ENCODE measurements at regions not wholly inside any gene's neighbourhood (a gene's known extent, or its start where the extent isn't known, plus 50 kb on each side); places are given as distances from the start of the nearest gene placed in this dataset.

DNA sequence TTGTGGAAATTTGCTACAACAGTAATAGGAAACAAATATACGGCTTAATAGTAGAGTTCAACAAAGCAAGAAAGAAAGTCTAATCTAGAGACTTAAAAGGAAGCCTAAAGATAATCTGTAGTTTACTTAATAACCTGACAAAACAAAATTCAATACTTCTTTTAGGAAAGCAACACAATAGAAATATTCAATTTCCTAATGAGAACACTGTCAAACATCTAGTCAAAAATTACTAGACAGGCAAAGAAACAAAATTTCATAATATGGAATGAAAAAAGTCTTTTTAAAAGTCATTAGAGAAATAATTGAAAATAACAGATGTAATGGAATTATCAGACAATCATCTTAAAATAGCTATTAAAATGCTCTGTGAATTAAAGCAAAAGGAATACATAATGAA, 692.5 kb upstream of the ADAMTS16 start:
- no peak for DNase-seq (ENCODE audit: low read depth in 2 of 2, low spot score in 1 of 2)

DNA sequence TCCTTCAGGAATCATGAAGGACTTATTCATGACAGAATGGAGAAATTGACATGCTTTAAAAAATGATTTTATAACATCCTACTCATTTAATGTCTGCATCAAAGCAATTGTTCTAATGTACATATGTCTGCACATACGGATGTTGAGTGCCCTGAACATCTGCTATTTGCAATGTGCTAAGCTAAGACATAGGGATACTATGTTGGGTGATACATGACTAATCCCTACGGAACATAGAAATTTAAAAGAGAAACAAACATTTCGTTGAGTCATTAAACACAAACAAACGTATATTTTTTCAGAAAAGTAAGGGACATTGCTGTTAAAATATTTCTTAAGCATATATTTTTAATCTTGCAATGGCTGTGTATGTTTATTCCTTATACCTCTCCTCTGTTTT, 686.5 kb upstream of the ADAMTS16 start:
- DNase-seq (ENCODE audit: low read depth in 2 of 2, low spot score in 1 of 2) = no peak

DNA sequence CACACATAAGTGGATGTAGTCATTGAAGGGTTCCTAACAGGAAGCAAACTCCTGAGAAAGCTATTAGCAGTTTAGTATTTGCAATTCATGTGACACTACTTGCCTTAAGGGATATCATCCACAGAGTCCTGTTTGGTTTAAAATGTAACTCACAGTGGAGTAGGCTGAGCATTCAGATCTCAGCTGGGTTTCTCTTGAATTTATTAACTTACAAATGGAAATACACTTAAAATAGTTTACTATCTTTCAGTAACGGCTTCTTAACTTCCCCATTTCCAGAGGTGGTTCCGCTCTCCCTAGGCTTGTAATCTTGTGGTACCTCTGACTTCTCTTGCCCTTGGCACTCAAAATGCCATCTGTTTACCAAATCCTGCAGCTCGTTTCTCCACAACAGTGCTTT, 660.7 kb upstream of the ADAMTS16 start:
- DNase-seq (ENCODE audit: low read depth in 2 of 2, low spot score in 1 of 2) = no peak

DNA sequence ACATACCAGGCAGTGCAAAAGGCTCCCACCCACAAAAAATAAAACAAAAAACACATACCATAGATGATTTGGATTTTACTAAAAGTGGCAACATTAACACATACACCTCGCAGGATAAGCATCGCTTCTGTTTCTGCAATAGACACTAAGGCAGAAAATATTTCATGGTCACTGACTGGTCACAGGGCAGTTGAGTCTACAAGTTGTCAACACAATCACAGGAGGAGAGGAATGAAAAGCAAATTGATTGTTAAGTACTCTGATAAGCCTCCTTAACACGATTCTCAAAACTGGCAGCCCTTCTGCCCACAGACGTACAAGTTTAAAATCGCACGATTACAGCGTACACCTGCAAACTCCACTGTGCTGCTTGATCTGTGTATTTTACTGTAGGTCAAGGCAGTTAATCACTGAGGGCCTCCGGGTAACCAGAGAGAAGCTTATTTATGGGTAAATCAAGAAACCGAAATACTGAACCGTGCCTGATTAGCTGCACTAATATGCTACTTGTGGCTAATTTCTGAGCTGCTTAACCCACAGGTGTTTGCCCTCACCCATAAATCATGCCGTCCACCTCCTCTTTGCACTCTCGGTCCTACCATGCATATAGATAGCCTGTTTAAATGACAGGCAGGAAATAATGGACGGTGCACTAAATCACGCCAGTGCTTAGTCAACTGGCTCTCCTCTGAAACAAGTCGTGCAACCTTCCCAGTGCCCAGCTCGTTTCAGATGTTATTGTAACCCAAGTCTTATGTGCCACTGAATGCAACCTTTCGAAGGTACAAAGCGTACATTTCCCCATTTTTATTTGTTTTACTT, 659.4 kb upstream of the ADAMTS16 start:
- no peak for DNase-seq (ENCODE audit: low read depth in 2 of 2, low spot score in 1 of 2)

DNA sequence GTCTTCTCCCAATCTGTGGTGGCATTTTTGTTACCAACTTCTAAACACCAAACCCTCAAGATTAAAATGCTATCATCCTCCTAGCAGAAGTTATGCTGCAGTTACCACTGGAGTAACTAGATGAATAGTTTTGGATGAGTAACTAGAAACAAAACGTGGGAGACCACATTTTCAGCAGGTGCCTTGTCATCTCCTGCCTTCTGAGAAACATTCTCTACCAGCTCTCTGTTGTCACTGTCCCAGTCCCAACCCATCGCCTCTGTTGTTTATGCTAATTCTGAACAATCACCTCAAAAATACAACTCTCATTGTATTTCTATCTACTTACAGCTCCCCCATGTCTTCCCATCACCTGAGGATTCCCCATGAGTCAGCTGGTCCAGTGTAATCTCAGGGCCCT, 652.5 kb upstream of the ADAMTS16 start:
- DNase-seq (ENCODE audit: low read depth in 2 of 2, low spot score in 1 of 2) = no peak

DNA sequence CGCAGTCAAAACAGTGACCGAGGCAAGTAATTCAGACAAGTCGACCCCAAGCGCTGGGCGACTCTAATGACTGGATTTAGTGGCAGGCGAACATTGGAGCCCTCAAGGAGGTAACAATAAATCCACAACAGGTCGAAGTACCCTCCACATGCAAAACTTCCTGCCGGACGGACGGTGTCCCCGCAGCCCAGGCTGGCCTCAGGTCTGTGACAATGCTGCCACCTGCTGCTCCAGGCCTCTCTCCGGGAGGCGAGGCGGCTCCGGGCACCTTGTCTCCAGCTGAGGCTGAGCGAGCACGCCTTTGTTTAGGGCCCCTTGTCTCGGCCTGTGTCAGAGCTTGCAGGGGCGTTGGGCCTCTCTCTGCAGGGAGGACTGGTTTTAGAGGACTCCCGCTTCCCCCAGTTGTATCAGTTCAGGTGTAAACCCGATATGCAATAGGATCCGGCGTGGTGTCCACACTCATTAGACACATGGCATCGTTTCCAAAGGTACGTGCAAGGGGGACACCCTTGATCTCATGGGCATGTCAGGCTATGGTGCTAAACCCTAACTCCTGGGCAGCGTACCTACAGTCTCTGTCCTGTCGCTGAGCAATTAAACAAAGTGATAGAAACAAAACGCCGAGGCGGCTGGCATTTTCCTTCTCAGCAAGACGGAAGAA, 628.0 kb upstream of the ADAMTS16 start:
- DNase-seq (ENCODE audit: low read depth in 2 of 2, low spot score in 1 of 2) = no peak

DNA sequence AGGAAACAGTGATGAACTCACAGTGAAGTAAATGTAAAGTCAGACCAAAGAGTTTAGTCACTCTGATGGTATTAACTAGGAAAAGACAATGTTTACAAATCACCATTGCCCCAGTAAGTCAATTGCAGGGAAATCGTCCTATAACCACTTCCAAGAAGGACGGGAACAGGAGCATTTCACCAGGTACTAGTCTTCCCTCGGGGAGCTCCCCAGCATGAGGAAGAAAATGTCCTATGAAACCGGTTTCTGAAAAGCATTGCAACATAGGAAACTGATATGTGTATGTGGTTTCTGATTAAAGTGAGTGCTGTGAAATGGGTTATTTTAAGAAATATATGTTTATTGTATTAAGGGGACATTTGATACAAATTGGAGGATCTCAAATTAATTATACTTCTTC, 626.7 kb upstream of the ADAMTS16 start:
- DNase-seq (ENCODE audit: low read depth in 2 of 2, low spot score in 1 of 2) = no peak

DNA sequence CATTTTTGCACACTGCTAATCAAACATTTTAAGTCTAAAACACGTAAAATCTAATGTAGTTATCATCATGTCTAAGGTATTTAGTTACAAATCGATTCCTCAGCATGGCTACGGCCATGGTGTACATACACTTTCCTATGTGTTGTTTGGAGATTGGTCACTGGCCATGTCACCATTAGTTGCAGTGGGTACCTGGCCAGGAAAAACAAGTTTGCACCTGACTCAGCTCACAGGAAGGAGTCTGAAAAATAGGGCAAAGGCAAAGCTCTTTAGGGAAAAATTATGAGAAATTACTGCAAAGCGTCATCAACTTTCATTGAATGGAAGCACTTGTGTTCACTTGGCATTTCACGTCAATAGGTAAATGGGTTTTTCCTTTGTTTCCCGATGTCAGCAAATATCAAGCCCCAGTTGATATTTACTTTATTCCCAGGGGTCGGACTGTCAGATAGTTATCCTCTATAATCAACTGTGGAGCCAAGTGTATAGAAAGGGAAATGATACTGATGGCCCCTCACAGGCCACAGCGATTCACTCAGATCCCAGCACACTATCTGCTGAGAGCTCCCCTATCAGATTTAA, 626.0 kb upstream of the ADAMTS16 start:
- DNase-seq (ENCODE audit: low read depth in 2 of 2, low spot score in 1 of 2) = no peak

DNA sequence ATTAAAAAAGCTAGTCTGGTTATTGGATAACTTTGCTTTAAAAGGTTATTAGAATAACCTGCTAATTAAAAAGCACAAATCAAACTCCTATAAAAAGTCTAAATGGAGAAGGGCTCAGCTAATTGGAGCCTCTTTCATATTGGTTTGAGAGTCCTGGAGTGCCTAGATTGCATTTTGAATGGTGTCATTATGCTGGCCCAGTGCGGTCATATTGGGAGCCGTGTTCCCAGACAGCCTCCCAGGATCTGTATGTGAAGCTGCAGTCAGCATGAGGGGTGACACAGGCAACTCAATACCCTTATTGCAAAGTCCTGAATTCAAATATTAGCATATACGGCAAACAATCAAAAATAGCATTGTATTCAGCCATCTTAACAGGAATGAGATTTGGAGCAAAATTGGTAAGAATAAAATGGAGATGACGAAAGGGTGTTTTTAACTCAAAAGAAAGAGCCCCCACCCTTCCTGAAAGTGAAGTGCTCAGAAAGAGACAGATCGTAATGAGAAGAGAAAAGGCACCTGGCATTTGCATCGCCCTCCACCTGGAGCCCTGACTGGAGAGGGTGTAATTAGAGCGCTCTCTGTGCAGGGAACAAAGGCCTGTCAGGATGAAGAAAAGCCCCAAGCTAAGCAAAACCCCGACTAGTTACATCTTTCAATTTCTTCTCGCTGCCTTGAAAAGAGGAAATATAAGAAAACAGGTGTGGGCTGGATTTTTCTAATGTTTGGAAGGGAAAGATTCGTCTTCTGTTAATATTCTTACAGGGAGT, 621.0 kb upstream of the ADAMTS16 start:
- no peak for DNase-seq (ENCODE audit: low read depth in 2 of 2, low spot score in 1 of 2)

DNA sequence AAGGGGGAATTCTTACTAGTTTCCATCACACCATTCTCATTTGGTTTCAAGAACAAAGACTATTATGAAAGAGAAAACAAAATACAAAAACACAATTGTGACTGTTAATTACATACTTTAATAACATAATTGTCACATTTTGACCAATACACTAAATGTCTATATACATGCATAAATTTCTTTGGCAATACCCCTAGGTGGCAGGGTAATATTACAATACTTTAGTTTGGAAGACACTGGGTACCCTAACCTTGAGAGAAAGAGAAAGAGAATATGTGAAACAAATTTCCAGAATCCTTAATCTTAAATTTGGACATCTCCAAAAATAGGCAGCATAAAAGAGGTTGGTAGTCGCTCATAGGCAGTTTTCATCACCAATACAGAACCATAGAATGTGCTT, 619.6 kb upstream of the ADAMTS16 start:
- no peak for DNase-seq (ENCODE audit: low read depth in 2 of 2, low spot score in 1 of 2)

DNA sequence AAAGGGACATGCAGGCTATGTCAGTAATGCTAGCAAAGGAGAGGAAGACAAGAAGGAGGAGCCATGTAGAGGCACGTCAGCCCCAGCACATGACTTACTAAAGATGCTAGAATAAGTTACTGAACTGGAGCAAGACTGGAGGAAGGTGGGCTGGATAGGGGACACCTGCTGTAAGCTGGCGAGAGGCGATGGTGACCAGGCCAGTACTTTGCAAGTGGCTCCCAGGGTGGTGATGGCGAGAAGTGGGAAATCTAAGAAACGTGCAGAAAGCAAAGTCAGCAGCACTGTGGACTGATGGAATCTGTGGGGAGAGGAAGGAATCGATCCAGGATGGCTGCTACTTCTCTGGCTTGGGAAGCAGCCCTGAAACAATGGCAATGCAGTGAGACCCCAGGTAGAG, 617.1 kb upstream of the ADAMTS16 start:
- no peak for DNase-seq (ENCODE audit: low read depth in 2 of 2, low spot score in 1 of 2)

DNA sequence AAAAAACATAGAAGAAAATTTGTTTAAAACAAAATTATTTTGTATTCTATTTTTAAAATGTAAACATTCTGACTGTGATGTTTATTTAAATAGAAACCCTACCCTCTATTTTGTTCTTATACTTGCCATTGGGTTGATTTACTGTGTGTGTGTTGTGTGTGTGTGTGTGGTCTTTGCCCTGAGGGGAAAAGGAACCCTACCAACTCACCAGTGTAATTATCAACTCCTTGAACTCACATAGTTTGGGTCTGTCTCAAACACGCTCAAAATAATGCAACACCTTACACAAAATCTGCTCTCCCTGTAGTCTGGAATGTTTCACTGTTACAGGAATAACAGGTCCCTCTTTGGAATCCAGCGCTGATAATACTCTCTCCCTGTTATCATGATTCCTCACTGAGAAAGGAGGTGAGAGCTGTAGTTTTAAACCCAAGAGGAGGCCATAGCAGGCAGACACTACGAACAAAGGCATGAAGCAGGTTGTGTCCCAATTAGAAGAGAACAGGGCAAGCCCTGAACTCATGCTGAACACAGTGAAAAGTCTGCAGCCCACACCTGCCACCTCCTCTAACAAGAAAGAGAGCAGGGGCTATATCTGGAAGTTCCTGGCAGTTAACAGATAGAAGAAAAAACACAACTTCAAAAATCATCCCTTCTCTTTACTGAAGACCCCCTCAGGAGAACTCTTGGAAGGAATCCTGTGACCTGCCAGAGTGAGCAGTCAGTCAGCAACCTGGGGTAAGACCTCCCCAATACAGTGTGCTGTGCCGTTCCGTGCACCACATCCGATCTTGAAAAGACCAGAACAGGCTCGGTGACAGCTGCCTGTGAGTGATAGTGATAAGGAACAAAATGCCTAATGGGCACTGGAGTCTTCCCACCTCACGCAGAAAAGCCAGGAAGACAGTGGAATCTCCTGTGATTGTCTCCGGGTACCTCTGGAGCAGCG, 608.1 kb upstream of the ADAMTS16 start:
- DNase-seq (ENCODE audit: low read depth in 2 of 2, low spot score in 1 of 2) = no peak

DNA sequence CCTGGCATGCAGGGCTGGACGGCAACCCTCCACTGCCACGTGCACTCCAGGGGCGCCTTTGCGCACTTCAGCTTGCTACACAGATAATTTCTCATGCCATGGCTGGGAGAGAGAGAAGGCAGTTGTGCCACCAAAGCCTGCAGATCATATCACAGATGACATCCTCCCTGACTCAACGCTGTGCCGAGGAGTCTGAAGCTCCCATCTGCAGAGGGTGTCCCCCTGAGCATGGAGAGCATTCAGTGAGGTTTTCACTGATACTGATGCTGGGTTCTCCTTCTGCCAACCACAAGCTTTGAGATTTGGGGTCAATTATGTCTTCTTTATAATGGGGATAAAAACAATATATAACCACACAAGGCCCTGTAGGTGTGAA, 607.4 kb upstream of the ADAMTS16 start:
- DNase-seq (ENCODE audit: low read depth in 2 of 2, low spot score in 1 of 2) = no peak

DNA sequence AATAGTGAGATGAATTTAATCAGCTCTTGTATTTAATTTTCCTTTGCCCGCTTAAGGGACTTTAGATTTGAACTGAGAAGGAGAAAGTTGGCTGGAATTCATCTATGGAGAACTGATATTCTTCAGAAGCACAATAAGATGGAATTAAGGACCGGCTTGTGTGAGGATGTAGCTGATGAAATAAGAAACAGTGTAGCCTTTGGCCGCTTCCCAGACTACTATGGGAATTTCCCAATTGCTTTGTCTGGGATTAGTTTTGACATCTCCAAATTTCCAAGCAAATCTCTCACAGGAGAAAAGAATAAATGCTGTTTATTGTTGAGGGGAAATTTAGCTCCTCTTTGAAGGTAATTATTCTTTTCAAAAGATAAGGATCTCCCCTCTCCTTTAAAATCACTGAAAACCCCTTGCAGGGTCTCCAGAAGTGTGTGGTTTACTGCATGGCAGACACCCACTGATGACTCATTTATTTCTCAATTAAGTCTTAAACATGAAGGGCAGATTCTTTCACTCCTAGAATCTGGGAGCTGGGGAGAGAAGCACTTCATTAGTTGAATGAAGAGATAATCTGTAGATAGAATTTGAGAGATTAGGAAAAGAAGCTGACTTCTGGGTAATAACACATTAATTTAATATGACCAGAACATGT, 606.5 kb upstream of the ADAMTS16 start:
- DNase-seq (ENCODE audit: low read depth in 2 of 2, low spot score in 1 of 2) = no peak

DNA sequence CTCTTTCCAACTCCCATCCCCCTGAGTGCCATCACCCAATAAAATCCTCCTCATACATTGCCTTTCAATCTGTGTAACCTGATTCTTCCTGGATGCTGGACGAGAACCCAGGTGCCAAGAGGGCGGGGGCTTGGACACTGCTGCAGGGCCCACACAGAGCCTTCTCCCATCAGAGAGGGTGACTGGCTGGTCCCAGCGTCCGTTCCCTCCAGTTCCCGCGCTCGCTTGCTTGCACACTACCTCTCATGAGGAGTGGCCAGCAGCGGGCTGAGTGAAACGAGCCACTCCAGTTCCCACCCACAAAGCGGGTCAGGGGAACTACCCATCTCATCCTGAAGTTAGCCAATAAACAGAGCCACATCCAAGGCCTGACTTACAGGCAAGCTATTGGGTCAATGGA, 602.6 kb upstream of the ADAMTS16 start:
- DNase-seq (ENCODE audit: low read depth in 2 of 2, low spot score in 1 of 2) = no peak

DNA sequence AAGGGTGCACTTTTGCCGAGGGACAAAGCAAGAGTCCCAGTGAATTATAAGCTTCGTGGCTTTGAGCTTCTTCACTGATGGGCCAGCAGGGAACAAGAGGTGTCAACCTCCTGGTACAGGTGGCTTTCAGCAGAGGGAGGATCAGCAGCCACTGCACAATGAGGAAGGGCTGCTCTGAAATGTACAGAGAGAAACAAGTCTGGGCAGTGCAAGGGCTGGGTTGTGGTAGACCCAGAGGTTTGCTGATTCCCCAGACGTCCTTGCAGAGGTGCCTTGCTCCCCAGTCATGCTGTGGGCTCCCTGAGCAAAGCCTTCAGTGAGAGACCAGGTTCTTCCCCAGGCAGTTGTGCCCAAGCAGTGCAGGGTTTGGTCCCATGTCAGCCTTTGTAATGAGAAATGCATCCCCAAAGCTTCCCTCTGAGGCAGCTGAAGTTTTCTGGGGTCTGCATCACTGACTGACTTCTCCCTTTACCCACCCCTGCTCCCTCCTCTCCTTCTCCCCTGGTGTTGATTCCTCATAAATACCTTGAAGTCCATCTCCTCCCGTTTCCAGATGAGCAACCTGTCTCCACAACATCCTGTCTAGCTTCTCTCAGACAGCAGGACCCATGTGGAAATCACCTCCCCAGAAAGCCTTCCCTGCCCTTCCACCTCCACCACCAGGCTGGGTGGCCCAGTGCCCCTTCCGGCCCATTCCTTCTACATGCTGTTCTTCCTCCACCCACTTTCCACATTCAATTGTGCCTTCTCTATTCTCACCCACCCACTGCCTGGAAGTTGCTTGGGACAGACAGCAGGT, 599.6 kb upstream of the ADAMTS16 start:
- no peak for DNase-seq (ENCODE audit: low read depth in 2 of 2, low spot score in 1 of 2)

DNA sequence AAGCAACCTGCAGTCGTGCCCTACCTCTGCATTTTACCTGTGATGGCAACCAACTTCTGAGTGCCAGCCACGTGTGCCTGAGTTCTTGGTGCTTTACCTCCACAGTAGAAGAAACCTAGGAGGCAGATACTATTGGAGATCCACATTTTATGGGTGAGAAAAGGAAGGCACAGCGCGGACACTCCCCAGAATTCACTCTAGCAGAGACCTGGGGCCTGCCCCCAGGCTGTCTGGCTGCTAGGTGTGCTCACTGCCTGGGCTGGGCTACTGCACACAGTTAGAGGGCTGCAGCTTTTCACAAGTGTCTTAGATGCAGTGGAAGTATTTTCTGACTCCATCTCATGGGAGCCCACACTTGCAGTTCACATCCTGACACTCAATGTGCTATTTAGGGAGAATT, 598.8 kb upstream of the ADAMTS16 start:
- no peak for DNase-seq (ENCODE audit: low read depth in 2 of 2, low spot score in 1 of 2)

DNA sequence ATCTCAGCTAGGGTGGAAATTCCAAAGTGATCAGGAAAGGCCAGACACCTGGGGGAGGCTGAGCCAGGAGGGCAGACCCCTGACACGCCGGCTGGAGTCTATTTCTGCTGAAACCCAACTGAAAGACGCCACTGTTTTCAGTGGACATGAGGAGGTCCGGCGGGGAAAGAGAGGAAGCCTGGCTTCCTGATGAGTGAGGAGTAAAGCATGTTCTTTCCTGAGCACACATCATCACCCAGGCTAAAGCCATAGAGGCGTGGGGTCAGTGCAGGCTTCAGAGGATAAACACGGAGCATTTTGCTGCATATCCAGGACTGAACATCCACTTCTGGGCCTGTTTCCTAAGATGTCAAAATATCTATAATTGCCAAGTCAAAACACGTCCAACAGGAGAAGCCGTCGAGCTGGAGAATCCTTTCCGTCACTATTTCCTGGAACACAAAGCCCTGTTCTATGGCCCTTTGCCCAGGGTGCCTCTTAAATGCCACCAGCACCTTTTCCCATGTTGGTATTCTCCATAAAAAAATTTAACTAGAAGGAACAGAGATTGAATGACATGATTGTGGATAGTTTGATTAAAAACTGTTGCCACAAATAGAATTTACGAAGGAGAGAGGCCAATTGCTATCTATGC, 597.9 kb upstream of the ADAMTS16 start:
- no peak for DNase-seq (ENCODE audit: low read depth in 2 of 2, low spot score in 1 of 2)

All from stimulated activated CD8-positive, alpha-beta memory T cell treated with anti-CD3 and anti-CD28 coated beads, Interleukin-4, amount 100 ng/mL, for 4 hours (primary cell).